ENCODE measurements at regions not wholly inside any gene's neighbourhood (a gene's known extent, or its start where the extent isn't known, plus 50 kb on each side); places are given as distances from the start of the nearest gene placed in this dataset.

DNA sequence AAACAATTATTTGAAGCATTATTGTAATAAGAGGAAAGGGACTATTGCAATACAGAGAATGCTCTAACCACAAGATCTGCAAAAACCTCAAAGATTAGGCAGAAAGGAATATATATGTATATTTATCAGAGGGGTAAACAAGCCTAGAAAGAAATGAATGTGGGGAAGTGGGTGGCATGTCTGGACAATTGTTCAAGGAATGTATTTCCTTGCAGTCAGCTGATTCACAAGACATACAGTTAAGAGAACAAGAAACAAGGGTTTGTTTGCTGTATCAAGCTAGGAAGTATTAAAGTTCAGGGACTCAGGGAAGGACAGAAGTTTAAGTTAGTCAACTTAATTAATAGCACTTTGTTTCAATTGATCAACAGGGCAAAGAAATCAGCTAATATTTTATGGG is 514.7 kb downstream of the CENPC start:
- TF ChIP-seq POLR2A (IDR thresholded peaks at IDR 0.05) (no peak), EP300 (IDR thresholded peaks at IDR 0.05) (no peak)
- TF ChIP-seq, protein P1, sequence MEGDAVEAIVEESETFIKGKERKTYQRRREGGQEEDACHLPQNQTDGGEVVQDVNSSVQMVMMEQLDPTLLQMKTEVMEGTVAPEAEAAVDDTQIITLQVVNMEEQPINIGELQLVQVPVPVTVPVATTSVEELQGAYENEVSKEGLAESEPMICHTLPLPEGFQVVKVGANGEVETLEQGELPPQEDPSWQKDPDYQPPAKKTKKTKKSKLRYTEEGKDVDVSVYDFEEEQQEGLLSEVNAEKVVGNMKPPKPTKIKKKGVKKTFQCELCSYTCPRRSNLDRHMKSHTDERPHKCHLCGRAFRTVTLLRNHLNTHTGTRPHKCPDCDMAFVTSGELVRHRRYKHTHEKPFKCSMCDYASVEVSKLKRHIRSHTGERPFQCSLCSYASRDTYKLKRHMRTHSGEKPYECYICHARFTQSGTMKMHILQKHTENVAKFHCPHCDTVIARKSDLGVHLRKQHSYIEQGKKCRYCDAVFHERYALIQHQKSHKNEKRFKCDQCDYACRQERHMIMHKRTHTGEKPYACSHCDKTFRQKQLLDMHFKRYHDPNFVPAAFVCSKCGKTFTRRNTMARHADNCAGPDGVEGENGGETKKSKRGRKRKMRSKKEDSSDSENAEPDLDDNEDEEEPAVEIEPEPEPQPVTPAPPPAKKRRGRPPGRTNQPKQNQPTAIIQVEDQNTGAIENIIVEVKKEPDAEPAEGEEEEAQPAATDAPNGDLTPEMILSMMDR (IDR thresholded peaks at IDR 0.05): no peak

All from ovary (tissue), 3 donors.